Esophagus squamous epithelium (tissue), 4 donors: ENCODE measurements at regions not wholly inside any gene's neighbourhood (a gene's known extent, or its start where the extent isn't known, plus 50 kb on each side); places are given as distances from the start of the nearest gene placed in this dataset.

Experiments used
- POLR2A ChIP-seq, 4 donors: fragments of 450-650 bp; IDR thresholded peaks; one replicate each; pipeline ENCODE4 v1.6.1; 2017; ENCODE audit warnings: antibody characterized with exemption in 4 of 4, mild to moderate bottlenecking in 4 of 4, moderate library complexity in 3 of 4
- TF ChIP-seq, protein P1 (sequence below), 6 experiments: fragments of 450-650 bp in 4 of 6; fragments of 200-600 bp in 2 of 6; sonication (generic) in 2 of 6; IDR thresholded peaks; one replicate each; pipeline ENCODE4 v1.5.1; 2016 to 2019; ENCODE audit warnings: antibody characterized with exemption in 6 of 6, mild to moderate bottlenecking in 4 of 6, moderate library complexity in 4 of 6

DNA sequence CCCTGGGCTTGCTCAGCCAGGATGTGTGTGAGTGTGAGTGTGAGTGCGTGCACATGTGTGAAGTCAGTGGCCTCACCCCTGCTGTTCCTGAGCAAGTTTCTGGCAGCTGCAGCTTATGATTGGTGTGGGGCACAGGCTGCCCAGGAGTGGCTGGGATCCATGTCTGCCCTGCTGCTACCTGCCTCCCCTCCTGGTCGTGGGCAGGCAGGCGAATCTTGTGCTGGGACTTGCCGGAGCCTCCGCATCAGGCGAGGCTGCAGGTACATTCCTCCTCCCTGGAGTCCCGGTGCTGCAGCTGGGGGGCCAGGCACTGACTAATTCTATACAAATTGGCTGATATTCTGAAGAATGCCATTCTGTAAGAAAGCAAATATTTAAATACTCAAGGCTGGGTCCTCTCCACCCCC, 85.6 kb upstream of the WNT4 start:
- TF ChIP-seq POLR2A (IDR thresholded peaks at IDR 0.05): no peak
- TF ChIP-seq, protein P1, sequence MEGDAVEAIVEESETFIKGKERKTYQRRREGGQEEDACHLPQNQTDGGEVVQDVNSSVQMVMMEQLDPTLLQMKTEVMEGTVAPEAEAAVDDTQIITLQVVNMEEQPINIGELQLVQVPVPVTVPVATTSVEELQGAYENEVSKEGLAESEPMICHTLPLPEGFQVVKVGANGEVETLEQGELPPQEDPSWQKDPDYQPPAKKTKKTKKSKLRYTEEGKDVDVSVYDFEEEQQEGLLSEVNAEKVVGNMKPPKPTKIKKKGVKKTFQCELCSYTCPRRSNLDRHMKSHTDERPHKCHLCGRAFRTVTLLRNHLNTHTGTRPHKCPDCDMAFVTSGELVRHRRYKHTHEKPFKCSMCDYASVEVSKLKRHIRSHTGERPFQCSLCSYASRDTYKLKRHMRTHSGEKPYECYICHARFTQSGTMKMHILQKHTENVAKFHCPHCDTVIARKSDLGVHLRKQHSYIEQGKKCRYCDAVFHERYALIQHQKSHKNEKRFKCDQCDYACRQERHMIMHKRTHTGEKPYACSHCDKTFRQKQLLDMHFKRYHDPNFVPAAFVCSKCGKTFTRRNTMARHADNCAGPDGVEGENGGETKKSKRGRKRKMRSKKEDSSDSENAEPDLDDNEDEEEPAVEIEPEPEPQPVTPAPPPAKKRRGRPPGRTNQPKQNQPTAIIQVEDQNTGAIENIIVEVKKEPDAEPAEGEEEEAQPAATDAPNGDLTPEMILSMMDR (IDR thresholded peaks at IDR 0.05): no peak
